GM21737 (cell line): ENCODE measurements at regions not wholly inside any gene's neighbourhood (a gene's known extent, or its start where the extent isn't known, plus 50 kb on each side); places are given as distances from the start of the nearest gene placed in this dataset.
"Not testable (repeated sequence)": the region's sequence is repeated elsewhere in the genome, so short reads cannot be mapped to it uniquely, and the experiment has no call there.

Source experiments
- ATAC-seq: cut with Tn5 transposase; IDR thresholded peaks from one replicate; pipeline ENCODE4 v1.9.1; 2021; ENCODE audit warnings: mild to moderate bottlenecking, moderate library complexity; ENCODE audit not compliant: unreplicated experiment

- not testable (repeated sequence) for ATAC-seq
These were observed 862.7 kb downstream of the ZPLD1 start for GRCh38 chr3:103297502-103297901.

DNA sequence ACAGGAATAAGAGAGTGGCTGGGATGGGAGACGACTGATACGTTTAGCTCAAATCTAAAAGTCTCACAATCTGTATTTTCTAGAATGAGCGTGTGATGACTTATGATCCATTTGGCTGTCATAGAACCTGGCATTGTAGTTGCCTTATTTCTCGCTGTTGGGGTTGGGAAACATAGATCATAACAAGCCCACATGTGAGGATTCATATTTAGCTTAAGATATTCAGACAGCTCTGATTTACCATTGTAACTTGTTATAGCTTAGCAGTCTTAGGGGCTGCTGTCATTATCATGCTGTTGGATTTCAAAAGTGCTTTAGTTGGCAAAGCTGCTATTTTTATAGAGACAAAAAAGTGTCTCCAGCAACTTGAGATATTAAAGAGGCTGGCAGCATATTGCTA, 871.3 kb downstream of the ZPLD1 start:
- no peak for ATAC-seq

DNA sequence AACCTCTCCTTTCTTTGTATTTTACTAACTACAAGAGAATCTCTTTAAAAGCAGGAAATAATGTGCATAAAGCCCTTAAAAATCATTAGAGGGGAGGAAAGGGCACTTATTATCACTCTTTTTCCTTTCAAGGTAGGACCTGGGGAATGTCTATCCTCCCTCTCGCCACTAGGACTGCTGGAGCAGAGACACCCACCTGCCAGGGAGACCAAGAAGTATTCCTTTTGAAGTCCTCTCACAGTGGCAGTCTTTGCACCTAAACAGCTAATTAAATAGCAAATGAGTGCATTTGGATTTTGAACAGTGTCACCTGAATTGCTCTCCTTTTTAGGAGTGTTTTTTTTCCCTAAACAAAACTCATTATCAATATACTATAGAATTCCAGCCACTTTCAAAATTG, 874.1 kb downstream of the ZPLD1 start:
- ATAC-seq = no peak

GRCh38 chr3:103319912-103320311, 885.1 kb downstream of the ZPLD1 start:
- no peak for ATAC-seq

DNA sequence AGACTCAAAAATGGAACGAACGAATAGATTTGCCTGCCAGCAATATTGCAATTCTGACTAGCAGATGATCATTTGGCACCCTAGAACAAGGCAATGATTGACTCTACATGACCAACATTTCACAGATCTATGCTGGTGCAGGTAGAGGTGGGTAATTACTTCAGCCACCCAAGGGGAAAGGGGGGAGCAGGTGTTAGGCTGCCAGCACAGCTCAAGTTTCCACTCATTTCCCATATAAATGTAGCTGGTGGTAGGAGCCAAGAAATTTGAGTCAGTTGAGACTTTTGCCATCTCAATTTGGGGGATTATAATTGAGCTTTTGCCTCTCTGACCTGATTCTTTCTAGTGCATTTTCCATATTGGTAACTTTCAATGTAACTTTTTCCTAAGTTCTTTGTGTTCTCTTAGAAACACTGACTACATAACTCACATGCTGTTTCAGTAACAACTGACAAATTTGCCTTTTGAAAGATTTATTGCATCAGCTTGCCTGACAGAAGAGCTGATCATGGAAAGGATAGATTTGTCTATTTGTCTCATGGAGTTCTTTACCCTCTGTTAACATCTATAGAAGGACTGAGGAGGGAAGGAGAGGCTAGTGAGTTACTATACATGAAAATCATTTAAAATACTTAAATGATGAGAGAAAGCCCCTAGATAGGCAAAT, 902.5 kb downstream of the ZPLD1 start:
- ATAC-seq = no peak

- no peak for ATAC-seq
These were observed 906.3 kb downstream of the ZPLD1 start for GRCh38 chr3:103341078-103341606.

DNA sequence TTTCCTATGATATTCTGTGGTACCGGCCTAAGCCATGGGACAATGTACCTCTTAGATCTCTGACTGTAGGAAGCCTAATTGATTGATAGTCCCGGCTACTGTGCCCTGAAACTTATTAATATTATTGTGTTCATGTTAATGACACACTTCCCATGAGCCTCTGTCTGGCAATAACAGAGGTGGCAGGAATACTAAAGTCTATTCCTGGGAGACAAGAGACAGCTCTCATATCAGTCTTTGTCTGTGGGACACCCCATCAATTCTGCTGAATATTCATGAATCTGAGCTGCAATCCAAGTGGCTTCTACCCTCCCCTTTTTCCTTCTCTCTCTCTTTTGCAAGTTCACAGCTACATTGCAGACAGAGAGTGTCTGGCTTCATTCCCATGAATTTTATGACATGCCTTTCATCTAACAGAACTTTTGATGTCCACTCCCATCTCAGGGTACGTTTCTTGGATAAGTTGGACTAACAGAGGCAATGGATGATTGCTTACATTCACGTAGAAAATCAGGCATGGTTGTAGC, 907.5 kb downstream of the ZPLD1 start:
- no peak for ATAC-seq

GRCh38 chr3:103349760-103350159, 914.9 kb downstream of the ZPLD1 start:
- ATAC-seq = no peak

GRCh38 chr3:103365467-103365866, 930.7 kb downstream of the ZPLD1 start:
- ATAC-seq = no peak

DNA sequence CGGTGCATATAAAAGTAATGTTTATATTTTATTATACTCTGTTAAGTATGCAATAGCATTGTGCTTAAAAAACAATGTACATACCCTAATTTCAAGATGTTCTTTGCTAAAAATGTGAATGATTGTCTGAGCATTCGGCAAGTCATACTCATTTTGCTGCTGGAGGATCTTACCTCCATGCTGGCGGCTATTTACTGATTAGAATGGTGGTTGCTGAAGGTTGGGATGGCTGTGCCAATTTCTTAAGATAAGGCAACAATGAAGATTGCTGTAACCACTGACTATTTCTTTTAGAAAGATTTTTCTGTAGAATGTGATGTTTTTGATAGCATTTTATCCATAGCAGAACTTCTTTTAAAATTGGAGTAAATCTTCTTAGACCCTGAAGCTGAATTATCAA, 932.7 kb downstream of the ZPLD1 start:
- no peak for ATAC-seq

DNA sequence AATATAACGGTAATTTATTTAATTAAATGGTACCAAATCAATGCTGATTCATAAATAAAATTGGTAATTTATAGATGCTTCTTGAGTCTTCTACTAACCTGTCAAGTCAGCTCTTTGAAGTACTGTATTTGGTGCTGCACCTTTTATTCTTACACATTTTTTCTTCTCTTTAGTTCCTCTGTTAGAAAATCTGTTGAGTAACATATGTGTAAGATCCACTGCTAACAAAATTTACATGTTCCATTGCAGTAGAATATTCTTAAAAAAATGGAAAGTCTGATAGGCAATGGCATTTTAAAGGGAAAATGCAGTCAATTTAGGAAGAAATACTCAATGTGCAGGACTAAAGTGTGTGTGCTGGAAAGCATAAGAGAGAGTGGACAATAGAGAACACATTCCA, 936.6 kb downstream of the ZPLD1 start:
- no peak for ATAC-seq

GRCh38 chr3:103372031-103372430, 937.2 kb downstream of the ZPLD1 start:
- no peak for ATAC-seq

- ATAC-seq = no peak
These were observed 945.6 kb downstream of the ZPLD1 start for GRCh38 chr3:103380391-103380790.

DNA sequence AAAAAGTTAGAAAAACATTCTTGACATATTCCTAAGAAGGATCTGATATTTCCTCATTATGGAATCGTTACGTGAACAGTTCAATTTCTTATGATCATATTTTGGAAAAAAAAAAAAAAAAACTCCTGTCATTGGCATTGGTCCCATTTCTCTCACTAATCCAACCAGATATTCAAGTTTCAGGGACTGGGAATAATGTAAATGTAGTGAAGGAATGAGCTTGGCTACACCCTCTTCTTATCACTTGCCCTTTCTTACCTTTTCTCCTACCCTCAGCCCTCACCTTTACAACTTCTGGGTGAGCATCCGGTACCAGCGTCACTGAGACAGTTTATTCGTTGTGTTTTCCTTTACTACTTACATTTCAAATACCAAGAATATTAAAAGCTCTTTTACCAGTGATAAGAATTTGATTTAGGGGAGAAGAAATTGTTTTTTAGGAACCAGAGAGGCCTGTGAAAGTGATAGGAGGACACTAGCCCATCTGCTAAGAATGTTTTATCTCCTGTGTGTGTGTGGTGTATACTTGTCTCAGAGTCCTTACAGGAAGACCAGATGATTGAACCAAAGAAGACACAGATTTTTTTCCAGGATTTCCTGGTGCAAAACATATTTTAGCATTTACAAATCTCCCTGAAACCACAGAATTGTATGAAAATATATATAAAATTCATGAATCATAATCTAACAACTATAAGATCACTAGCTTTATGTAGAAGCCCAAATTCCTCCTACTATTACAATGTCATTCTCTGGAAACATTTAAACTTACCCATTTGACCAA, 946.7 kb downstream of the ZPLD1 start:
- ATAC-seq = no peak

- no peak for ATAC-seq
These were observed 951.3 kb downstream of the ZPLD1 start for GRCh38 chr3:103385961-103386656.

DNA sequence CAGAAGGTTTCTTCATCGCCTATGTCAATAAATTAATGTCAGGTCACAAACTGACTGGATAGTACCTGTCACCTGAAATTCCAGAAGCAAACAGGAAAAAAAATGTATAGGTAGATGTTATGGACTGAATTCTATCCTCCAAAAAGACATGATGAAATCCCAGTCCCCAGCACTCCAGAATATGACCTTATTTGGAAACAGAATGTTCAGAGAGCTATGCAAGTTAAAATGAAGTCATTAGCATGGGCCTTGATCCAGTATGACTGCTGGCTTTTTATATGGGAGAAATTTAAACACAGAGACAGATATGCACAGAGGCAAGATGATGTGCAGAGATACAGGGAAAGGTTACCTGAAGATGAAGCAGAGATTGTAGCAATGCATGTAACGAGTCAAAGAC, 953.4 kb downstream of the ZPLD1 start:
- ATAC-seq = no peak

DNA sequence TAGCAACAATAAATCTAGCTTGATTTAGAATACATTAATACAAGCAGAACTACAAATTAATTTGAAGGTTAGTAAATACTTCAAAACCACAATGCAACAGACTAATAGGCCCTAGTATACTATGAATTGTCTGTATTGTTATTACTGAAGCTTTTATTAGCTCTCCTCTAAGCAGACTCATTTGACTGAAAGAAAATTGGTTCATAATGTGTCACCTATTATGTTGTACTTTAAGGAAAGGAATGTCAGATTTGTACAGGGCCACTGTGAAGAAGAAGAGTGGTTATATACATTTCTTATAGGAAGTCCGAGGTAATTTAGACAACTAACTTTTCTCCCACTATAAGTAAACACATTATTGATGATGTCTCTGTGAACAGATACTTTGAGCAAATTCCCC, 954.5 kb downstream of the ZPLD1 start:
- ATAC-seq = no peak

DNA sequence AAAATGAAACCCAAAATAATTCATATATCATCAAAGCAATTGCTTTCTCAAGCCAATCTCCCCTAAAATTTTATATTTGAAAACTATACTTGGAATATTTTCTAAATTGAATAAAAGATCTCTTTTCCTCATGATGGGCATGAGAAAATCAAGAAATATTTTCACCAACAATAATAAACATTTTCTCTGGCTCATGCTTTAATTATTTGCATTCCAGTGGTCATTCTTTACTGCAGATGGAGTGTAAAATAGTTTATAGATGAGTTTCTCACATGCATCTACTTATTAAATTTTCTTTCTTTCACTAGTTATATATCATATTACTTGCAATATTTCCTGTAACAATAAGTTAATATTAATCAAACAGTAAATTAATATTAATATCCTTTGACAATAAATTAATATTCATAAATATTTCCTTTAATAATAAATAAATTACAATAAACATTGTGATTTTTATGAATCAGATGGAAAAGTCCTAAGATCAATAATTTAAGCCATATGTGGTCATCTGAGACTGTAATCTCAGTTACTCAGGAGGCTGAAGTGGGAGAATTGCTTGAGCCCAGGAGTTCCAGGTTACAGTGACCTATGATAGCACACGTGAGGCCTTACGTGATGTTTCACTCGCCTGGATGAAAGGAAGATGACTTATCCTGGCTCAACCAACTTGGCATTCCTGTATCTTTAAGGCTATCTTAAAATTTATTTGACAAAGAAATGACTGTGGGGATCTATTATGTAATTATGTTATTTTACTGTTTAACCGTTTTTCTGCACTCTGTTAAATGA, 958.8 kb downstream of the ZPLD1 start:
- ATAC-seq = no peak

- ATAC-seq = no peak
These were observed 968.4 kb downstream of the ZPLD1 start for GRCh38 chr3:103403191-103403590.

DNA sequence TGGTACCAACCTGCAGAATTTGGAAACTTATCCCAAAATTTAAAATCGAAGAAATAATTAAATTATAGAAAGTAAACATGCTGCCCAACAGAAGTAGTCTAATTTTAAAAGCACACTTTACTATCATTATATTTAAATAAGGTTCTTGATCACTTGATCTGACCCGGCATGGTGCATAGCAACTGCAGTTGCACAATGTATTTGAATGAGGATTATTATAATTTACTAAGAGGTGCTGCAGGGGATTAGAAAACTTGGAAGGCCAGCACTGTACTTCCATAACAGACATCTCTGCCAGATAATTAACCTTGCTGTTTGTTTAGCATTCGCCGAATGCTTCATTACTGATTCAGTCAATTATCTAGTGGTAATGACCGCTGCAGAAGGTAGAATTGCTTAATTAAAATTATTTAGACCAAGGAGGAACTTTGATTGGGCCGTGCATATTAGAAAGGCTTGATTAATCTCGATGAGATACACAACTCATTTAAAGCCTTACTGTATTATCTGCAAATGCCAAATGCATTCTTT, 971.6 kb downstream of the ZPLD1 start:
- no peak for ATAC-seq
